ENCODE measurements at regions not wholly inside any gene's neighbourhood (a gene's known extent, or its start where the extent isn't known, plus 50 kb on each side); places are given as distances from the start of the nearest gene placed in this dataset.

DNA sequence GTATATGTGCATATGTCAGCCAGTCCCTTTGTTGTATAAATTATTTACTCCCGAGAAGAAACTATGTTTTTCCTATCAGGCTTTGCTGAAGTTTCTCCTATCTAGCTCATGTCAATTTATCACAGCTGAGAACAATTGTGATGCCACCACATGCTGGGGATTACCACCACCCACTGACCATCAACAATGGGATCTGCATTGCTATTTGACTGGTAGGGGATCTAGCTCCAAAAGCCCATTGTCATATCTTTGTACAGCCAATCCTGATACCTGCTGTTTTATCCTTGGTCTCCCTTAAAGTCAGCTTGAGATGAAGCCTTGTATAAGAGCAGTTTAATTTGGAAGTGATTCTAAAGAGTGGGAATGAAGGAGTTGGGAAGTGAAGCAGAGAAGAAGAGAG is 53.9 kb upstream of the KCNN2 start:
- TF ChIP-seq, protein P1, sequence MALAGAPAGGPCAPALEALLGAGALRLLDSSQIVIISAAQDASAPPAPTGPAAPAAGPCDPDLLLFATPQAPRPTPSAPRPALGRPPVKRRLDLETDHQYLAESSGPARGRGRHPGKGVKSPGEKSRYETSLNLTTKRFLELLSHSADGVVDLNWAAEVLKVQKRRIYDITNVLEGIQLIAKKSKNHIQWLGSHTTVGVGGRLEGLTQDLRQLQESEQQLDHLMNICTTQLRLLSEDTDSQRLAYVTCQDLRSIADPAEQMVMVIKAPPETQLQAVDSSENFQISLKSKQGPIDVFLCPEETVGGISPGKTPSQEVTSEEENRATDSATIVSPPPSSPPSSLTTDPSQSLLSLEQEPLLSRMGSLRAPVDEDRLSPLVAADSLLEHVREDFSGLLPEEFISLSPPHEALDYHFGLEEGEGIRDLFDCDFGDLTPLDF (CRISPR knock-in tag; IDR thresholded peaks at IDR 0.05), result no peak
- TF ChIP-seq YY1 (IDR thresholded peaks at IDR 0.05; ENCODE audit: borderline replicate concordance in 1 of 3, control insufficient read depth in 1 of 3, extremely low read depth in 1 of 3, insufficient read depth in 3 of 3, insufficient read length in 1 of 3, insufficient replicate concordance in 2 of 3, low read depth in 1 of 3, low read length in 2 of 3) (no peak), EP300 (IDR thresholded peaks at IDR 0.05; ENCODE audit: low read length) (no peak)
